GM18505 (cell line): ENCODE measurements at regions not wholly inside any gene's neighbourhood (a gene's known extent, or its start where the extent isn't known, plus 50 kb on each side); places are given as distances from the start of the nearest gene placed in this dataset.

Experiments used
- ATAC-seq: cut with Tn5 transposase; IDR thresholded peaks from one replicate; pipeline ENCODE4 v1.9.1; 2021; ENCODE audit not compliant: unreplicated experiment
- POLR2A ChIP-seq: IDR thresholded peaks from 4 replicates; pipeline ENCODE4 v1.6.1; 2011; ENCODE audit warnings: borderline replicate concordance; ENCODE audit not compliant: insufficient read depth, insufficient read length; ENCODE audit errors: extremely low read depth

DNA sequence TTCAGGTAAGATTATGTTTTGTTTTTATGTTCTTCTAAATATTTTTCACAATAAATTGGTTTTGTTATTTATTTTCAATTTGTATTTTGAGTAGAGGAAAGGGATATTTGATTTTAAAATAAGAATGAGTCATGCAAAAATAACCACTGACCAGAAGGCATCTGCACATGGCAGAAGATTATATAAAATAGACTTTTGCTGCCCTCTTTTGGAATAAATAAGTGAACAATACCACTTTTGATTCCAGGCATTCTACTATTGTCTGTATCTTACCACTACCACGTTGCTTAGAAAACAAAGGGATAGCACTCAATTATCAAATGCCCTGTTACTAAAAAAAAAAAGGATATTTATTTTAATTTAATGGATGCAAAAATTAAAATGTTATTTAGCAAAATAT is 227.3 kb upstream of the ITGA1 start:
- ATAC-seq = no peak
- TF ChIP-seq POLR2A = no peak

DNA sequence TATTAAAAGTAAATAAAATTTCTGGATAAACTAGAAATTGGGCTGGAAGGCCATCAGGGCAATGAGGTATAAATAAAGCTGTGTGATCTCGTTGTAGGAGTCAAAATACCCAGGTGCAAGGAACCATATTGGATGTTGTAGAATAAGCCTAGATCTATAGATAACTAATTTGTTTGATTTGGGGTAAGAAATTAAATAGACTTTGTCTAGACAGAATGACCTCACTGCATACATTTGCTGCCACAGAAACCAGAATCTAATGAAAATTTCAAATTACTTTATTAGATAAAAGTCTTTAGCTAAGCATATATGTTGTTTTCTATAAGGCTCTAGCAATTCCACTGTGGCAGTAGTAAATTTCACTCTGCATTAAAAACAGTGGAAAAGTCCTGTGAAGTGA is 225.2 kb upstream of the ITGA1 start:
- no peak for ATAC-seq
- TF ChIP-seq POLR2A = no peak

DNA sequence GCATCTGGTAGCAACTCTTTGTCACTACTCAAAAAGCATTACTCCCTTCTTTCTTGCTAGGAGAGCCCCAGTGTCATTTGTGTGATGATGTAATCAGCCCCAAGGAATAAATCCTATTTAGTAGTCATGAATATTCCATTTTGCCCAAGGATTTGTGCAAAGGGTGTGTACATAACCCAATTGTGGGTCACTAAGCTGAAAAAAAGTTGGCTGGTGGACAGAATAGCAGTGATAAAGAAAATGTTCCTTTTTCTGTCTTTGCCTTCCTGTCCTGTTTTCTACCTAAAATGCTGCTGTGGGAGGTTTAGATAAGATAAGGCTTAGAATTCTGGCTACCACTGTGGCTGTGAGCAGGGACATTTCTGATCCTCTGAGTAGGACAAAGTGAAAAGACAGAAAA is 223.1 kb upstream of the ITGA1 start:
- ATAC-seq = no peak
- no peak for TF ChIP-seq POLR2A

DNA sequence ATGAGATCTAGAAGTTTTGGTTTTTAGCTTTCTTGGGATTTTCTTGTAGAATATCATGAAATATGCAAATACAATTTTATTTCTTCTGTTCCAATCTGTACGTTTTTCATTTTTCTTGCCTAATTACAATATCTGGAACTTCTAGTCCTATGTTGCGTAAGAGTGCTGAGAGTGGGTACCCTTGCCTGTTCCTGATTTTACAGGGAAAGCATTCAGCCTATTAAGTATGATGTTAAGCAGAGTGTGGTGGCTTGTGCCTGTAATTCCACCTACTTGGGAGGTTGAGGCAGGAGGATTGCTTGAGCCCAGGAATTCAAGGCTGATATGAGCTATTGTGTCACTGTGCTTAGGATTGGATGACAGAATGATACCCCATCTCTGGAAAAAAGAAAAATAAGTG is 210.2 kb upstream of the ITGA1 start:
- no peak for ATAC-seq
- TF ChIP-seq POLR2A = no peak

DNA sequence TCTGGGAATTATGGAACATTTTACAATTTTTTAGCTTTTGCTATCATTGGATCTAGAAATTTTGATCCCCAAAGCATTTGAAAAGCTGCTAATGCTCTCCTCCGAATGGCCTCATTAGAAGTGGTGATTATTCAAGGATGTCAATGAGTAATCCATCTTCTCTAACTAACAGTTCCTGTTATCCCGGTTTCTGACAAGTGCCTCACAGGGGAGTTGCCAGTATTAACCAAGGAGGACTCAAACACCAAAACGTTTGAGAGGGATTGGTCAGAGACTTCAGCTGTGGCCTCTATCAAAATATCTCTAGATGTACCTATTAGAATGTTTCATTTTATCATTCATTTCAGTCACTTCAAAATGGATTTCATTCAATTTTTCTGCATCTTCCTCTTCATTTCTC is 208.3 kb upstream of the ITGA1 start:
- ATAC-seq = no peak

DNA sequence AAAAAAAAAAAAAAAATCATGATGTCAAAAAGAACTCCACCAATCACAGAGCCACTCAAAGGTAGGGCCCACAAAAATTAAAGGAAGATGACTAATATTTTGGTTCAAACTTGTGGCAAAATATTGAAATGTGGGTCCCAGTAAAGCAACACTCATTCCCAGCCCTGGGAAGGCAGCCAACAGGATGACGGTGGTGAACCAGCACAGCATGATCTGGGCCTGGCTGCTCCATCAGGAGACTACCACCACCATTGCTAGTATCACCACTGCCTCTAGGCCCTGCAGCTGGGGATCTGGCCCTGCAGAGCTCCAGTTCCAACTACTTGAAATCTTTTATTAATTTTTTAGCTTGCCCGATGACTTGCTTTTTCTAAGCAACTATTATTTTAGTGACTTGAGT is 206.8 kb upstream of the ITGA1 start:
- ATAC-seq = no peak
- TF ChIP-seq POLR2A = no peak

More for the DNA sequence above, 208.3 kb upstream of the ITGA1 start:
- TF ChIP-seq POLR2A = no peak

DNA sequence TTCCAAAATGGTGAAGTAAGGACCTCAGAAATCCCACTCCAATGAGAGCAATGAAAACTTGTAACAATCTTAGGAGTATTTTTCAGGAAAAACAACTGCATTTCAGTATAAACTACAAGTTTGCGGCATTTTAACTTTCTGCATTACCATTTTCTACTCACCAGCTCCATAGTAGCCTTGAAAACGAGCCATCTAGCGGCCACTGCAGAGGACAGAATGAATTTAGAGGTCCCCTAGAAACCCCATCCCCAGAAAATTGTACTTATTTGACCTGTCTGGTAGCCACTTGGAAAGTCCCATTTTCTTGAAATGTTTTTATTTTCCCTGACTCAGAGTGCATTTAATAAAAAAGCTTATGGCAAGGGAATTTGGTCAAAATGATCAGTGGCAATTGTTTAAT is 205.4 kb upstream of the ITGA1 start:
- TF ChIP-seq POLR2A = no peak

DNA sequence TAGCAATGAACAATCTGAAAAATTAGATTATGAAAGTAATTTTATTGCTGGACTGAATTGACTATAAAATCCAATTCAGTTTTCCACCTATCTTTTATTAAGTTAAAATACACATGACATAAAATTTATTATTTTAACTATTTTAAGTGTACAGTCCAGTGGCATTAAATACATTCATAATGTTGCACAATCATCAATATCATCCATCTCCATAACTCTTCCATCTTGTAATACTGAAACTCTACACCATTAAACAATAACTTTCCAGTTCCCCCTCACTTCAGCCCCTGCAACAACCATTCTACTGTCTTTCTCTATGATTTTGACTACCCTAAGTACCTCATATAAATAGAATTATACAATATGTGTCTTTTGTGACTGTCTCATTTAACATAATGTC is 200.6 kb upstream of the ITGA1 start:
- TF ChIP-seq POLR2A = no peak
- no peak for ATAC-seq

More for the DNA sequence above, 205.4 kb upstream of the ITGA1 start:
- ATAC-seq = no peak

DNA sequence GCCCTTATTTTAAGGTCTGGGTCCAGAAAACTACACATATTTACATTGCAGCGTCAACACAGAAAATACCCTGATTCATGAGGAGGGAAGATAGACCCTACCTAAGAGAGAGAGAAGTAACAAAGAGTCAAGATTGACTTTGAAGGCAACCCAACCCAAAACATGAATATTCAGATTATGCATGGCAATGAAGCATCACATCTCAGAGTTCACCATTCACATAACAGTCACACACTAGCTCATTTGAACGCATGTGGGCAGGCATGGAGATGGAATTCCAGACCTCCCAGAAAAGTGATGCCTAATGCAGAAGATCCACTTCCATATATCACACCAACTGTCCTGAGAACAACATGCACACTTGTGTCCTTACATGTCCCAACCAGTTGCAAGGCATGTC is 190.1 kb upstream of the ITGA1 start:
- ATAC-seq = no peak
- TF ChIP-seq POLR2A = no peak

DNA sequence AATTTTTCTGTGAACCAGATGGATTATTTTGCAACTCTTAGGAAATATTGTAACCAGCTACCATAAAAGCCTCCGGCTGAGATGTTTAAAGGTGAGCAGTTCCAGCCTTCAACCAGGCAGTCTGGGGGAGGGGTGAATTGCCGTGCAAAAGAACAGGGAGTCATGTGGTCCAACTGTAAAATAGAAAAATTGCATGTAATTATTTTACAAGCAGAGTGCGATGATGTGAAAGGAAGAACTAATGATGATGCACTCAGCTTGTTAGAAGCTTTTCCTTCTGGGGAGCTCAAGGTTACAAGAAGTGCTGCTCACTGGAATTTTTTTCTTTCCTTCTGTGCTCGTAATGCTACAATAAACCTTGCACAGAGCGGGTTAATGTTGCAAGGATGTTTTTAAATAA is 188.7 kb upstream of the ITGA1 start:
- no peak for TF ChIP-seq POLR2A
- ATAC-seq = no peak

DNA sequence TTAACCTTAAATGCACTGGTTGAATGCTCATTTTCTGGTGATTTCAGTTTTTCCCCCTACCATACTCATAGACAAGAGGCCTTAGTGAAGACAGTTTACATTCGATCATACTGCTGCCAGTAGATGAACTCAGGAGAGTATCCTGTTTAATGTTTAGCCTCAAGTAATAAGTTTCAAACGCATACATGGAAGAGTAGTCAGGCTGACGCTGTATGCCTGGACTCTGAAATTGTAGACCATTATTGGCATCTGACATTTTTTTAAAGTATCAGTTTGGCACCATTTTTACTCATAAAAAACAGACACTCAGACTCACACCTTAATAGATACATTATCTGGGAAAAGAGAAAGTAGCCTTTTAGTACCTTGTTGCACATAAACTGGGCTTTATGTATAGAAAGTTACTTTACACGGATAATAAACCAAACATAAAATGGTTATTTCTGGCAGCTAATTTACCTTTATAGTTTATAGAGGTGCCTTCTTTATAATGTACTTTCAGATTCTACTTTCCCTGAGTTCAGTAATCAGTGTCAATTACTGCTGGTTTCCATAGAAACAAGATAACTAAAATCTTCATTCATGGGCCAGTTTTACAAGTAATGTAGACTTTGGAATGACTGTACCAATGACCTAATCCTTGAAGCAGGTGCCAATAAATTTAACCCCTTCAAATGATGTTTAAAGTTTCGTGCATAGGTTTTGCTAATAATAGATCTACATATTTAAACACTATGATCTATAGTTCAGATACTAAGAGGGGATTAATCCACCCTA is 183.8 kb upstream of the ITGA1 start:
- no peak for TF ChIP-seq POLR2A
- ATAC-seq = no peak

DNA sequence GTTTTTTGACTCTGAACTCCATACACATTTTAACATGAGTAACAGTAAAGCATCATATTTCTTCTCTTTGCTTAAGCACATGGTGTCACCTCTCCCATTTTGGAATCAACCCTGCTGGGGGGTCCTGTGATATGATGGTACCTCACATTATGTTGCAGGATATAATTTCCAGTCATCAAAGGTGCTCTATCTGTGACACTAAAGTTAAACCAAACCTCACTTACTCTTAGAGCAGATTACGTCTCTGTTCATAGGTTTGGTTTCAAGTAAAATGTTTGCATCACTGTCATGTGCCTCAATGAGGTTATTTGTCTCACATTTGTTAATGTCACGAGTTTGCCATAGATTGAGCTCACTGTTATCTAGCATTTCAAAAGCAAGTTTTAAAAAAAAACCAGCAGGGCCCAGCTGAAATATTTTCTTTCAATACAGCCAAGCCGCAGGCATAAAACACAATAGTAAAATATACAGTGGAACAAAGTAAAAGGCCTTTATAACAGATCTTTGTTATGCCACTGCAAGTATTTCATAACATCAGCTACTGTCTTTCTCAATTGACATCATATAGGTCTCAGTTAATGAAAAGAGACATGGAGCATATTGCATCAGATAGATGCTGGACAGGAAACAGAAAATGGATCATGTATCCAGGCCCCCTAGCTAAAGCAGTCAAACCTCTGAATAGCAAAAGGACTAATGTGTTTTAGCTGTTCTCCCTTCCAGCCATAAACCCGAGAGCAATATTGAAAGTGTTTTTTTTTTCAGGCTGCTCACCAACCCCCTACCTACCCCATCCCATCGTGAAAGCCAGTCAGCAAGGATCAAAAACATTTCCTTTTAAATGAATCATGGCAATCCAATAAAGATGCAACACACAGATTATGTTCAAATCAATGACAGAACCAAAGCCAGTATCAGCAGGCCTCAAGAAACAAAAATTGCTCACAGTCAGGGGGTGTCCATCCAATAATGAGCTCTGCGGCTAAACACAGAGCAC is 182.1 kb upstream of the ITGA1 start:
- TF ChIP-seq POLR2A = no peak

DNA sequence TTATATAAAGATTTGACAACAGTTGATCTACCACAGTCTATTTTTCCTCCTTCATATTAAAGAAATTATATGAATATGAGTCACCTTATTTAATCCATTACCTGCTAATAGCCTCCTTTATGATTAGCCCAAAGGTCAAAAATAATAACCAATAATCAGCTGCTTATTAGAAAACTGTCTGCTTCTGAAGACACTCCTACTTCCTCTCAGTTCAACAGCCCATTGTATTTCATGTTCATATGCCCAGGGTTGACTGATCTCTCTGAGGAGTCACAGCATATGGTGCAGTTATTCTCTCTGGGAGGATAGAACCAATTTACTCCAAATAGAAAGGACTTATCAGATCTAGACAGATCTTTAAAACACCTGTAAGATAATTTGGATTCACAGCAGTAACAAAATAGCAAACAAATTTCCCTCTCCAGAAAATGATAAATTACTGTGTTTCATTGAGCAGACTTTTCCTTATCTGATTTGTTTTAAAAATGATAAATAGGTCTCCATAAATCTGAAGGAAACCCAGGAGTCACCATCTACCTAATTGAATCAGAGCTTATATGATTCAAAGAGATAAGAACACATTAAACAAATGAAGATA is 180.4 kb upstream of the ITGA1 start:
- no peak for ATAC-seq
- TF ChIP-seq POLR2A = no peak

More for the DNA sequence above, 182.1 kb upstream of the ITGA1 start:
- ATAC-seq = no peak
